PC-9 (cell line): ENCODE measurements at regions not wholly inside any gene's neighbourhood (a gene's known extent, or its start where the extent isn't known, plus 50 kb on each side); places are given as distances from the start of the nearest gene placed in this dataset.

Source experiments
- EZH2 ChIP-seq: fragments of 200-600 bp; sonication (generic); IDR thresholded peaks from 2 replicates; pipeline ENCODE4 v1.8.0; 2017; ENCODE audit warnings: antibody characterized with exemption, low read depth
- TF ChIP-seq, protein P1 (sequence below): fragments of 200-600 bp; sonication (generic); conservative IDR thresholded peaks from 2 replicates; pipeline ENCODE4 v1.6.1; 2017; ENCODE audit warnings: mixed run types, antibody characterized with exemption, mild to moderate bottlenecking, moderate library complexity

DNA sequence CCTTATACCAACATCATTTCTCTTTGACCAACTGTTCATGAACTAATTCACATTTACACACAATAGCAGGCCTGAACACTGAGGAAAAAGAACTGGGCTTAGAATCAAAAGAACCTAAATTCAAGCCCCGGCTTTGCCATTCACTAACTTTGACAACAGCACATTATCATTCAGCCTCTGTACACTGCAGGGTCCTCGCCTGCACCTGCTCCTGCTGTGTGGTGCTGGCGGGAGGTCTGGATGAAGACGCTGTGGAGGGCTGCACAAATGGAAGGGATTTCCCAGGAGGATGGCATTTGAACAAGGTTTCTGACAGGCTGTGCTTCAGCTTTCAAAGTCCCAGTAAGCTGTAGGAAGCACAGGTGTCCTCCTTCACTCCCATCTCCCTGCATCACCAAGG lies 151.2 kb downstream of the ZDHHC21 start:
- TF ChIP-seq, protein P1, sequence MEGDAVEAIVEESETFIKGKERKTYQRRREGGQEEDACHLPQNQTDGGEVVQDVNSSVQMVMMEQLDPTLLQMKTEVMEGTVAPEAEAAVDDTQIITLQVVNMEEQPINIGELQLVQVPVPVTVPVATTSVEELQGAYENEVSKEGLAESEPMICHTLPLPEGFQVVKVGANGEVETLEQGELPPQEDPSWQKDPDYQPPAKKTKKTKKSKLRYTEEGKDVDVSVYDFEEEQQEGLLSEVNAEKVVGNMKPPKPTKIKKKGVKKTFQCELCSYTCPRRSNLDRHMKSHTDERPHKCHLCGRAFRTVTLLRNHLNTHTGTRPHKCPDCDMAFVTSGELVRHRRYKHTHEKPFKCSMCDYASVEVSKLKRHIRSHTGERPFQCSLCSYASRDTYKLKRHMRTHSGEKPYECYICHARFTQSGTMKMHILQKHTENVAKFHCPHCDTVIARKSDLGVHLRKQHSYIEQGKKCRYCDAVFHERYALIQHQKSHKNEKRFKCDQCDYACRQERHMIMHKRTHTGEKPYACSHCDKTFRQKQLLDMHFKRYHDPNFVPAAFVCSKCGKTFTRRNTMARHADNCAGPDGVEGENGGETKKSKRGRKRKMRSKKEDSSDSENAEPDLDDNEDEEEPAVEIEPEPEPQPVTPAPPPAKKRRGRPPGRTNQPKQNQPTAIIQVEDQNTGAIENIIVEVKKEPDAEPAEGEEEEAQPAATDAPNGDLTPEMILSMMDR, result no peak
- no peak for TF ChIP-seq EZH2
